MM.1S (cell line): ENCODE measurements at regions not wholly inside any gene's neighbourhood (a gene's known extent, or its start where the extent isn't known, plus 50 kb on each side); places are given as distances from the start of the nearest gene placed in this dataset.

Source experiments
- CTCF ChIP-seq: fragments of 300-600 bp; sonication (generic); IDR thresholded peaks from 2 replicates; pipeline ENCODE4 v1.5.1; 2016; ENCODE audit warnings: antibody characterized with exemption, low read length, mixed read lengths
- EZH2 ChIP-seq: fragments of 300-600 bp; sonication (generic); optimal IDR thresholded peaks from 2 replicates; pipeline ENCODE3; 2017; ENCODE audit warnings: low read depth, mild to moderate bottlenecking, antibody characterized with exemption, low read length, mixed read lengths
- EZH2phosphoT487 ChIP-seq: fragments of 300-600 bp; sonication (generic); IDR thresholded peaks from 2 replicates; pipeline ENCODE4 v1.6.1; 2018; ENCODE audit warnings: antibody characterized with exemption, low read length

GRCh38 chr7:25358926-25359325, 130.6 kb upstream of the NPVF start:
- TF ChIP-seq CTCF (no peak), EZH2 (no peak), EZH2phosphoT487 (no peak)
